Lower leg skin (tissue), 4 donors: ENCODE measurements at regions not wholly inside any gene's neighbourhood (a gene's known extent, or its start where the extent isn't known, plus 50 kb on each side); places are given as distances from the start of the nearest gene placed in this dataset.

ENCODE experiments used
- DNase-seq, 2 donors: peaks; one replicate each; pipeline ENCODE4 v3.0.0-alpha.2; 2019; ENCODE audit warnings: low spot score in 2 of 2
- H3K4me3 ChIP-seq: fragments of 200-600 bp; sonication (generic); 2 replicates; pipeline ENCODE4 v1.5.1; 2017; ENCODE audit warnings: mild to moderate bottlenecking, low read depth; ENCODE audit not compliant: poor library complexity, severe bottlenecking
- CTCF ChIP-seq, 3 donors: fragments of 450-650 bp; IDR thresholded peaks; one replicate each; pipeline ENCODE4 v1.5.1; 2016; ENCODE audit warnings: antibody characterized with exemption in 3 of 3, mild to moderate bottlenecking in 3 of 3, moderate library complexity in 2 of 3
- POLR2A ChIP-seq, 2 donors: fragments of 450-650 bp; IDR thresholded peaks; one replicate each; pipeline ENCODE4 v1.6.1; 2016 to 2017; ENCODE audit warnings: antibody characterized with exemption in 2 of 2, mild to moderate bottlenecking in 1 of 2, moderate library complexity in 1 of 2
- WGBS, 2 donors: methylation state at CpG; one replicate each; pipeline ENCODE4 v1.1.5; 2018; 5-methylcytosine and 5-hydroxymethylcytosine counted together
- intact Hi-C: fragments of 100-400 bp; cut with DNase I; formaldehyde crosslinking; loops from one replicate; pipeline ENCODE4 v1.15.0; 2023; ENCODE audit warnings: low total_unique reads

GRCh38 chr14:53358166-53358565 is 205.0 kb upstream of the DDHD1 start:
- no peak overlapping the region for H3K4me3 ChIP-seq
- intact Hi-C loops: no loop called here
- no peak for DNase-seq
- TF ChIP-seq POLR2A (IDR thresholded peaks at IDR 0.05): no peak
- TF ChIP-seq CTCF (IDR thresholded peaks at IDR 0.05): no peak

GRCh38 chr14:53356361-53357150 is 203.4 kb upstream of the DDHD1 start:
- intact Hi-C loops: no loop called here
- DNase-seq: no peak
- H3K4me3 ChIP-seq: no peak overlapping the region
- TF ChIP-seq CTCF (IDR thresholded peaks at IDR 0.05): no peak
- no peak for TF ChIP-seq POLR2A (IDR thresholded peaks at IDR 0.05)
- WGBS, 2 donors: 73 to 82% methylated on average over 4 of the region's 4 CpGs

- WGBS, 2 donors: 53 to 61% methylated on average over 5 of the region's 5 CpGs
- DNase-seq: no peak
- intact Hi-C loops: no loop called here
- H3K4me3 ChIP-seq: no peak overlapping the region
- TF ChIP-seq POLR2A (IDR thresholded peaks at IDR 0.05) (no peak), CTCF (IDR thresholded peaks at IDR 0.05) (no peak)
Measured at GRCh38 chr14:53355581-53356112, 202.5 kb upstream of the DDHD1 start.

GRCh38 chr14:53354336-53354735 is 201.2 kb upstream of the DDHD1 start:
- intact Hi-C loops: no loop called here
- TF ChIP-seq CTCF (IDR thresholded peaks at IDR 0.05) (no peak), POLR2A (IDR thresholded peaks at IDR 0.05) (no peak)

DNA sequence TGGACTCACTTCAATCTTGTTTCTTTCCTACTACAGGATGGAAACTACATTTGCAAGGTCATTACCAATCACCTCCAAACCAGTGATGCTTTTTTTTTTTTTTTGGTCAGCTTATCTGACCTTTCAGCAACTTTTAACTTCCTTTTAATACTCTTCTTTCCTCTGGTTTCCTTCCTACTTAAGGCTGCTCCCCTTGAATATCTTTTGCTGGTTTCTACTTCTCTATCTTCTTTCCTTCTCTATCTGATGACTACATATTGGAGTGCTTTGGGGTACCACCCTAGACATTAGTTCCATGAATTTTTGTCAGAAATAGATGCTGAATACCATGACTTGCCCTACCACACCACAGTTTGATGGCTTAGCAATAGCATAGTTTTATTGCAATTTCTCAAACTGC is 197.7 kb upstream of the DDHD1 start:
- intact Hi-C loops: no loop called here
- no peak overlapping the region for H3K4me3 ChIP-seq
- DNase-seq: no peak
- TF ChIP-seq POLR2A (IDR thresholded peaks at IDR 0.05) (no peak), CTCF (IDR thresholded peaks at IDR 0.05) (no peak)

More at GRCh38 chr14:53354336-53354735, 201.2 kb upstream of the DDHD1 start:
- no peak overlapping the region for H3K4me3 ChIP-seq
- DNase-seq: no peak

GRCh38 chr14:53350429-53350828 is 197.3 kb upstream of the DDHD1 start:
- no peak for DNase-seq
- TF ChIP-seq POLR2A (IDR thresholded peaks at IDR 0.05) (no peak), CTCF (IDR thresholded peaks at IDR 0.05) (no peak)
- 97 to 99% methylated on average over 2 of the region's 2 CpGs for WGBS, 2 donors
- intact Hi-C loops: no loop called here
- no peak overlapping the region for H3K4me3 ChIP-seq
